HL-60 (cell line): ENCODE measurements at regions not wholly inside any gene's neighbourhood (a gene's known extent, or its start where the extent isn't known, plus 50 kb on each side); places are given as distances from the start of the nearest gene placed in this dataset.
A peak's percentile ranks its signal among the peaks of the same experiment; 100 is the strongest.

Experiments
- DNase-seq, 2 experiments: peaks; one replicate each; pipeline ENCODE4 v3.0.0-alpha.2; 2010 to 2020; ENCODE audit warnings: low read depth in 1 of 2, low spot score in 1 of 2
- H3K27ac ChIP-seq: fragments of 250-450 bp; sonication (Bioruptor Pico); replicated peaks from 2 replicates; pipeline ENCODE4 v1.5.1; 2020; ENCODE audit warnings: mild to moderate bottlenecking, moderate library complexity
- H3K27me3 ChIP-seq: fragments of 250-450 bp; sonication (Bioruptor Pico); 2 replicates; pipeline ENCODE4 v1.5.1; 2021; ENCODE audit warnings: mild to moderate bottlenecking, moderate library complexity; ENCODE audit not compliant: insufficient read depth, poor library complexity, severe bottlenecking
- H3K4me3 ChIP-seq: replicated peaks from 2 replicates; pipeline ENCODE4 v1.5.1; 2011; ENCODE audit warnings: mild to moderate bottlenecking, control low read depth, low read length; ENCODE audit not compliant: insufficient read depth
- GABPA ChIP-seq: IDR thresholded peaks from 2 replicates; pipeline ENCODE4 v1.6.1; 2012; ENCODE audit warnings: low read depth
- POLR2AphosphoS5 ChIP-seq: IDR thresholded peaks from 2 replicates; pipeline ENCODE4 v1.6.1; 2012; ENCODE audit warnings: low read depth
- REST ChIP-seq: IDR thresholded peaks from 2 replicates; pipeline ENCODE4 v1.6.1; 2012; ENCODE audit warnings: low read depth; ENCODE audit not compliant: insufficient replicate concordance
- SPI1 ChIP-seq: IDR thresholded peaks from 2 replicates; pipeline ENCODE4 v1.6.1; 2012; ENCODE audit warnings: low read depth, mild to moderate bottlenecking, borderline replicate concordance
- TF ChIP-seq, protein P1 (sequence below): IDR thresholded peaks from one replicate; pipeline ENCODE4 v1.5.1; 2011; ENCODE audit warnings: low read length, control low read depth, inconsistent platforms; ENCODE audit not compliant: insufficient read depth

DNA sequence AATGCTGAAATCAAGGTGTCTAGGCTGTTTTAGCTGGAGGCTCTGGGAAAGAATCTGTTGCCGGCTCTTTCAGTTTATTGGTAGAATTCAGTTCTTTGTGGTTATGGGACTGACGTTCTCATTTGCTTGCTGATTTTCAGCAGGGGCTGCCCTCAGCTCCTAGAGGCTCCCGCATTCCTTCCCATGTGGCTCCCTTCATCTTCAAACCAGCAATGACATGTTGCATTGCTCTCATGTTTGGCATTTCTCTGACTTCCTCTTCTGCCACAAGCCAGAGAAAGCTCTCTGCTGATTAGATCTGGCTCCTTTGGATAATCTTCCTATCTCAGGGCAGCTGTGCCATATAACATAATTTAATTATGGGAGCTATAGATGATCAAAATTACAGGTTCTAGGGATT is 360.3 kb downstream of the LRRC70 start:
- H3K27me3 ChIP-seq = no peaks in the 10 kb centered on the region
- no peak for DNase-seq
- no peak overlapping the region for H3K4me3 ChIP-seq
- no peak overlapping the region for H3K27ac ChIP-seq
- TF ChIP-seq POLR2AphosphoS5 (no peak), SPI1 (peak; percentile 19; the same call in 1 of the 2 replicates)
- TF ChIP-seq, protein P1, sequence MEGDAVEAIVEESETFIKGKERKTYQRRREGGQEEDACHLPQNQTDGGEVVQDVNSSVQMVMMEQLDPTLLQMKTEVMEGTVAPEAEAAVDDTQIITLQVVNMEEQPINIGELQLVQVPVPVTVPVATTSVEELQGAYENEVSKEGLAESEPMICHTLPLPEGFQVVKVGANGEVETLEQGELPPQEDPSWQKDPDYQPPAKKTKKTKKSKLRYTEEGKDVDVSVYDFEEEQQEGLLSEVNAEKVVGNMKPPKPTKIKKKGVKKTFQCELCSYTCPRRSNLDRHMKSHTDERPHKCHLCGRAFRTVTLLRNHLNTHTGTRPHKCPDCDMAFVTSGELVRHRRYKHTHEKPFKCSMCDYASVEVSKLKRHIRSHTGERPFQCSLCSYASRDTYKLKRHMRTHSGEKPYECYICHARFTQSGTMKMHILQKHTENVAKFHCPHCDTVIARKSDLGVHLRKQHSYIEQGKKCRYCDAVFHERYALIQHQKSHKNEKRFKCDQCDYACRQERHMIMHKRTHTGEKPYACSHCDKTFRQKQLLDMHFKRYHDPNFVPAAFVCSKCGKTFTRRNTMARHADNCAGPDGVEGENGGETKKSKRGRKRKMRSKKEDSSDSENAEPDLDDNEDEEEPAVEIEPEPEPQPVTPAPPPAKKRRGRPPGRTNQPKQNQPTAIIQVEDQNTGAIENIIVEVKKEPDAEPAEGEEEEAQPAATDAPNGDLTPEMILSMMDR = no peak

- Histone ChIP-seq H3K4me3 (no peak overlapping the region), H3K27ac (no peak overlapping the region), H3K27me3 (no peaks in the 10 kb centered on the region)
- no peak for DNase-seq
- TF ChIP-seq SPI1 (no peak), POLR2AphosphoS5 (no peak), REST (no peak), GABPA (no peak)
- TF ChIP-seq, protein P1 = no peak
These were observed 359.3 kb downstream of the LRRC70 start for GRCh38 chr5:62937661-62938558.

DNA sequence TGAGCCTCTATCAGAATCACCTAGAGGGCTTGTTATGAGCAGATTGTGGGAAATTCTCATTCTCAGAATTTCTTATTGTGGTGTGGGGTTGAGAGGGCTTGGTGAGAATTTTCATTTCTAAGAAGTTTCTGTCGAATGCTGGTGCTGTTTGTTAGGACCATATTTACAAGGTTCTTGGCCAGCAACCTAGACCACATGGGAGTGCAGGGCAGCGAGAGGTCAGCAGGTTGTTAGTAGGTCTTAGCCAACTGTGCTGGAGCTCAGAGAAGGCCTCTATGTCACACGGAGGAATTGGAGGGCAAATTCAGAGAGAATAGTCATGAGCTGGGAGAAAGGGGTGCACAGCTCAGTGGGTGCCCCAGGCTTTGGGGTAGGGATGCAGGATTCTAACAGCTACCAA is 357.0 kb downstream of the LRRC70 start:
- DNase-seq = no peak
- Histone ChIP-seq H3K27ac (no peak overlapping the region), H3K4me3 (no peak overlapping the region), H3K27me3 (no peaks in the 10 kb centered on the region)
- TF ChIP-seq REST (no peak), GABPA (no peak)
- TF ChIP-seq, protein P1 = no peak

DNA sequence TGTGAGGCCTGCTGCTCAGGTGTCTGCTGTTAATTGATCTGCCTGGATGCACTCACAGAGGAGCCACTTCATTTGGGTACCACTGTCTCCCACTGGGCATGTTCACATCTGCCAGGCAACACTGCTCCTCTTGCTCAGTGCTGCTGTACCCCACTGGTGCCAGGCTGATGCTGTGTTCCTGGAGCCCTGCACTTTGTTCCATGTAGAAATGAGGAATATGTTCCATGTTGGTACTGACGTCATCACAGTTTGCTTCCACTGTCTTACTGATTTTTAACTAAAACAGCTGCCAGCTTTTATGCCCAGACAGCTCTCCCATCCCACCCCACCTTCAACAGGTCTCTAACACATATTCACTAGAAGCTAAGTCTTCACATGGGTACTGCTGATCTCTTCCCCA is 355.7 kb downstream of the LRRC70 start:
- no peak for DNase-seq

More for the DNA sequence above, 355.7 kb downstream of the LRRC70 start:
- Histone ChIP-seq H3K4me3 (no peak overlapping the region), H3K27ac (no peak overlapping the region), H3K27me3 (no peaks in the 10 kb centered on the region)
- TF ChIP-seq, protein P1 = no peak
- TF ChIP-seq GABPA (no peak), SPI1 (no peak), REST (no peak), POLR2AphosphoS5 (no peak)
